ENCODE measurements at regions not wholly inside any gene's neighbourhood (a gene's known extent, or its start where the extent isn't known, plus 50 kb on each side); places are given as distances from the start of the nearest gene placed in this dataset.

DNA sequence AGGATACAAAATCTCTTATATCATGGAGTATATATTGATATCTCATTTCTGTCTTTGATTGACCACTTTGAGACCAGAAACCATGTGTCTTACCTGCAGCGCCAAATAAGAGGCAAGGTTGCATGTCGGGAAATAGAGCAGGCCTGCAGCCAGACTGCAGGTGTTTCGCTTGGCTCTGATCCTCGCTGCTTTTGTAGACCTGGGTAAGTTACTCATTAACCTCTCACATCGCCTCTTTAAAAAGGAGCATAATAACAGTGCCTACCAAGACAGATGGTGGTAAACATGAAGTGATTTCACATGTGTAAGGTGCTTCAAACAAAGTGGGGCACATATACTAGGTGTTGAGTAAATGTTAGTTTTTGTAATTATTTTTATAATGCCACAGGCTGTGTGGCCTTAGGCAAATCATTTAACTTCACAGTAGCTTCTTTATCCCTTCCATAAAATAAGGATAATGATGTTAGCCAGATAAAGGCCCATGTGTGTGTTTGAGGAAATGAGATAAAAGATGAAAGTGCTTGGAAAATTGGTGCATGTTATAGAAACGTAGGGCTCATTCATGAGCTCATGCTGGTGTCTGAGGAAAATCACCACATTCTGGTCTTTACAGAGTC is 248.8 kb upstream of the MAP3K7 start:
- H3K4me3 ChIP-seq (ENCODE audit: low read length), result no peak overlapping the region
- H3K27ac ChIP-seq (ENCODE audit: low read depth, low read length), result no peak overlapping the region
- H3K36me3 ChIP-seq (ENCODE audit: control insufficient read depth, insufficient read depth, low read length), result no peaks in the 10 kb centered on the region
- no peaks in the 10 kb centered on the region for H3K27me3 ChIP-seq (ENCODE audit: control insufficient read depth, insufficient read depth, low read length)
- no peak overlapping the region for H3K9ac ChIP-seq (ENCODE audit: low read length)
- no peaks in the 10 kb centered on the region for H3K4me1 ChIP-seq (ENCODE audit: control insufficient read depth, insufficient read depth, low read length)

GRCh38 chr6:90829311-90829710 is 242.4 kb upstream of the MAP3K7 start:
- Histone ChIP-seq H3K4me3 (ENCODE audit: low read length) (no peak overlapping the region), H3K27me3 (ENCODE audit: control insufficient read depth, insufficient read depth, low read length) (no peaks in the 10 kb centered on the region), H3K9ac (ENCODE audit: low read length) (no peak overlapping the region), H3K36me3 (ENCODE audit: control insufficient read depth, insufficient read depth, low read length) (no peaks in the 10 kb centered on the region), H3K27ac (ENCODE audit: low read depth, low read length) (no peak overlapping the region), H3K4me1 (ENCODE audit: control insufficient read depth, insufficient read depth, low read length) (no peaks in the 10 kb centered on the region)

- H3K4me1 ChIP-seq (ENCODE audit: control insufficient read depth, insufficient read depth, low read length), result no peaks in the 10 kb centered on the region
- no peaks in the 10 kb centered on the region for H3K36me3 ChIP-seq (ENCODE audit: control insufficient read depth, insufficient read depth, low read length)
- H3K27ac ChIP-seq (ENCODE audit: low read depth, low read length), result no peak overlapping the region
- no peak overlapping the region for H3K4me3 ChIP-seq (ENCODE audit: low read length)
- H3K9ac ChIP-seq (ENCODE audit: low read length), result no peak overlapping the region
- H3K27me3 ChIP-seq (ENCODE audit: control insufficient read depth, insufficient read depth, low read length), result no peaks in the 10 kb centered on the region
Observed at GRCh38 chr6:90820436-90820835, 233.6 kb upstream of the MAP3K7 start.

GRCh38 chr6:90819483-90819882 is 232.6 kb upstream of the MAP3K7 start:
- Histone ChIP-seq H3K9ac (ENCODE audit: low read length) (no peak overlapping the region), H3K27me3 (ENCODE audit: control insufficient read depth, insufficient read depth, low read length) (no peaks in the 10 kb centered on the region), H3K4me1 (ENCODE audit: control insufficient read depth, insufficient read depth, low read length) (no peaks in the 10 kb centered on the region), H3K27ac (ENCODE audit: low read depth, low read length) (no peak overlapping the region), H3K36me3 (ENCODE audit: control insufficient read depth, insufficient read depth, low read length) (no peaks in the 10 kb centered on the region), H3K4me3 (ENCODE audit: low read length) (no peak overlapping the region)

DNA sequence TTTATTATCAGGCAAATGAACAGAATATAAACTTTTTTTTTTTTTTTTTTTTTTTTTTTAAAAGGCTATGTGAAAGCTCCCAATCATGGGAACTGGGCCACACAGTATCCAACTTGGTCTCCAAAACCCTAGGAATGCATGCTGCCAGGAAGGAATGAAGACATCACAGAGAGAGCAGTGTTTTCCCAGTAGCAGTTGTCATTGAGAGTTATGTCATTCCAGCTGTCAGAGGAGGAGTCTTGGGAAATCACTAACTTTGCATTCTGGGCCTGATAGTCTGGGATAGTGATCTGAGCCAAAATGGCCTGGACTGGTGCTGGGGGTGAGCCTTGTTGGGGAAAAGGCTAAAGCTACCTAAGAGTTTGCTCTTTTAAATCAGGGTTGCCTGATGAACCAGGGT is 231.3 kb upstream of the MAP3K7 start:
- Histone ChIP-seq H3K27ac (ENCODE audit: low read depth, low read length) (no peak overlapping the region), H3K36me3 (ENCODE audit: control insufficient read depth, insufficient read depth, low read length) (no peaks in the 10 kb centered on the region), H3K9ac (ENCODE audit: low read length) (no peak overlapping the region), H3K27me3 (ENCODE audit: control insufficient read depth, insufficient read depth, low read length) (no peaks in the 10 kb centered on the region), H3K4me3 (ENCODE audit: low read length) (no peak overlapping the region), H3K4me1 (ENCODE audit: control insufficient read depth, insufficient read depth, low read length) (no peaks in the 10 kb centered on the region)

DNA sequence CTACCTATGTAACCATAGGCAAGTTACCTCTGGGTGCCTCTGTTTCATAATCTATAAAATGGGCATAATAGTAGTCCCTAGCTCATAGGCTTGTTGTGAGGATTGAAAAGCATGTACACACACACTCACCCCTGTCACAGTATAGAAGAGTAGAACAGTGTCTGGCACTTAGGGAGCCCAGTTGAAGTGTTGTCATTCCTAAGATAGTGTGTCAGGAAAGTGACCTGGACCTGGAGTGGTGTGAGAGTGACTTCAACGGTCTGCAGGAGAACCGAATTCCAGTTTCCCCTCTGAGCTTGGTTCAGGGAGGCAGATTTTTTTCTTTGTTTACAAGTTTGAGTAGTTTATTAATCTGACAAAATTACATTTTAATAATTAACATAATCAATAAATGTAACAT is 229.9 kb upstream of the MAP3K7 start:
- H3K36me3 ChIP-seq (ENCODE audit: control insufficient read depth, insufficient read depth, low read length), result no peaks in the 10 kb centered on the region

GRCh38 chr6:90811596-90812226 is 224.8 kb upstream of the MAP3K7 start:
- Histone ChIP-seq H3K9ac (ENCODE audit: low read length) (no peak overlapping the region), H3K4me3 (ENCODE audit: low read length) (no peak overlapping the region), H3K36me3 (ENCODE audit: control insufficient read depth, insufficient read depth, low read length) (no peaks in the 10 kb centered on the region), H3K27me3 (ENCODE audit: control insufficient read depth, insufficient read depth, low read length) (no peaks in the 10 kb centered on the region), H3K27ac (ENCODE audit: low read depth, low read length) (no peak overlapping the region), H3K4me1 (ENCODE audit: control insufficient read depth, insufficient read depth, low read length) (no peaks in the 10 kb centered on the region)

More for the DNA sequence above, 229.9 kb upstream of the MAP3K7 start:
- Histone ChIP-seq H3K4me1 (ENCODE audit: control insufficient read depth, insufficient read depth, low read length) (no peaks in the 10 kb centered on the region), H3K4me3 (ENCODE audit: low read length) (no peak overlapping the region), H3K27ac (ENCODE audit: low read depth, low read length) (no peak overlapping the region), H3K27me3 (ENCODE audit: control insufficient read depth, insufficient read depth, low read length) (no peaks in the 10 kb centered on the region), H3K9ac (ENCODE audit: low read length) (no peak overlapping the region)

DNA sequence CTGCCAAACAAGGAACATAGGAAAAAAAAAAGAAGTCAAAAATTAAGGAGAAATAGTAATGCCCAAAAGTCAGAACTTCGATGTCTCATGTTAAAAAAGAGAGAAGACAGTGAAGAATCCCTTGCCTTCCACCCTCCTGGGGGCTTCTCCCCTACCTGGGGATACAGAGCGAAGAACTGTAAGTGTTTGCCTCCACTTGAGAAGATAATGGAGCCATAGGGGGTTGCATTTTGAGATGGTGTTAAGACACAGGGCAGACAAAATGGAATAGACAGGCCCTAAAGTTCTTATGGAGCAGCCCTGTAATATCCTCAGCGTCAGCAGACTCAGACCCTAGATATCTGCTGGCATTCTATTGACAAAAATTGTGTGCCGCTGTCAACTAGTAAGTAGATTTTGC is 222.2 kb upstream of the MAP3K7 start:
- H3K36me3 ChIP-seq (ENCODE audit: control insufficient read depth, insufficient read depth, low read length), result no peaks in the 10 kb centered on the region
- no peaks in the 10 kb centered on the region for H3K4me1 ChIP-seq (ENCODE audit: control insufficient read depth, insufficient read depth, low read length)
- H3K27me3 ChIP-seq (ENCODE audit: control insufficient read depth, insufficient read depth, low read length), result no peaks in the 10 kb centered on the region
- no peak overlapping the region for H3K27ac ChIP-seq (ENCODE audit: low read depth, low read length)
- H3K4me3 ChIP-seq (ENCODE audit: low read length), result no peak overlapping the region
- H3K9ac ChIP-seq (ENCODE audit: low read length), result no peak overlapping the region

DNA sequence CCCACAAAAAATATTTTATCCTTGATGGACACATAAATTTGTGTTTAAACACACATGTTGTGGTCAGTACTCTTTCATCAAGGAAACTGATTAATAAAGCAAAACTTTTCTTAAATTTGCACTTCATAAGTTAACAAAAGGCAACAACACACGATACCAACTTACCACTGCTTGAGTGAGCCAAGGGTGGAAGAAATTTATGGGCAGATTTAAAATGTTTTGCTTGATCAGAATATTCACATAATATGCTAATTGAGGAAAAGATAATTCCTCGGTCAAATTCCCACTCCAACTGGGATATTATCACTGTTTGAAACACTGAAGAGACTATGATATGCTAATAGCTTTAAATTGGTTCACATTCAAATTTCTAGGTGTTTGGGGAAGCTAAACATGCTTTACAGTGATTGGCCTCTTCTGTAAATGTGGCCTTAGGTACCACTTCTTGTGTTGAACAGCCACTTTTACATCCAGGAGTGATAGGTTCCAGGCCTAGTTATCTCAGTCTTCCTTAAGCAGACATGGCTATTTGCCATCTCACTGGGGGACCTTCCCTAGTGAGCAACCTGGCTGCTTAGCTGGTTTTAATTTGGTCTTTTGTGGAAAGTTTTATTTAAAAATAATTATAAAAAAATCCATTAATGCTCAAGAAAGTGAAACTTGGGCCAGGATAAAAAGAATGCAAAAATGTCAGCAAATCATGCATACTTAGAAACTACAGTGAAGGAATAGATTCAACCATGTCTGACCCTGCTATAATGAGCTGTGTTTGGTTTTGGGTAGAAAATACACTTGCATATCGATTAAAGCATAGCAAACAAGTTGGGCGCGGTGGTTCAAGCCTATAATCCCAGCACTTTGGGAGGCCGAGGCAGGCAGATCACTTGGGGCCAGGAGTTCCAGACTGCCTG is 221.2 kb upstream of the MAP3K7 start:
- no peak overlapping the region for H3K27ac ChIP-seq (ENCODE audit: low read depth, low read length)
- H3K4me3 ChIP-seq (ENCODE audit: low read length), result no peak overlapping the region
- no peaks in the 10 kb centered on the region for H3K27me3 ChIP-seq (ENCODE audit: control insufficient read depth, insufficient read depth, low read length)

GRCh38 chr6:90805619-90806155 is 218.8 kb upstream of the MAP3K7 start:
- no peak overlapping the region for H3K9ac ChIP-seq (ENCODE audit: low read length)
- no peaks in the 10 kb centered on the region for H3K36me3 ChIP-seq (ENCODE audit: control insufficient read depth, insufficient read depth, low read length)
- H3K27ac ChIP-seq (ENCODE audit: low read depth, low read length), result no peak overlapping the region
- H3K4me3 ChIP-seq (ENCODE audit: low read length), result no peak overlapping the region
- H3K4me1 ChIP-seq (ENCODE audit: control insufficient read depth, insufficient read depth, low read length), result no peaks in the 10 kb centered on the region
- H3K27me3 ChIP-seq (ENCODE audit: control insufficient read depth, insufficient read depth, low read length), result no peaks in the 10 kb centered on the region

More for the DNA sequence above, 221.2 kb upstream of the MAP3K7 start:
- Histone ChIP-seq H3K9ac (ENCODE audit: low read length) (no peak overlapping the region), H3K4me1 (ENCODE audit: control insufficient read depth, insufficient read depth, low read length) (no peaks in the 10 kb centered on the region), H3K36me3 (ENCODE audit: control insufficient read depth, insufficient read depth, low read length) (no peaks in the 10 kb centered on the region)

- H3K27ac ChIP-seq (ENCODE audit: low read depth, low read length), result no peak overlapping the region
- H3K4me1 ChIP-seq (ENCODE audit: control insufficient read depth, insufficient read depth, low read length), result no peaks in the 10 kb centered on the region
- no peak overlapping the region for H3K4me3 ChIP-seq (ENCODE audit: low read length)
- no peak overlapping the region for H3K9ac ChIP-seq (ENCODE audit: low read length)
- no peaks in the 10 kb centered on the region for H3K36me3 ChIP-seq (ENCODE audit: control insufficient read depth, insufficient read depth, low read length)
- H3K27me3 ChIP-seq (ENCODE audit: control insufficient read depth, insufficient read depth, low read length), result no peaks in the 10 kb centered on the region
Observed at GRCh38 chr6:90803956-90804355, 217.1 kb upstream of the MAP3K7 start.

DNA sequence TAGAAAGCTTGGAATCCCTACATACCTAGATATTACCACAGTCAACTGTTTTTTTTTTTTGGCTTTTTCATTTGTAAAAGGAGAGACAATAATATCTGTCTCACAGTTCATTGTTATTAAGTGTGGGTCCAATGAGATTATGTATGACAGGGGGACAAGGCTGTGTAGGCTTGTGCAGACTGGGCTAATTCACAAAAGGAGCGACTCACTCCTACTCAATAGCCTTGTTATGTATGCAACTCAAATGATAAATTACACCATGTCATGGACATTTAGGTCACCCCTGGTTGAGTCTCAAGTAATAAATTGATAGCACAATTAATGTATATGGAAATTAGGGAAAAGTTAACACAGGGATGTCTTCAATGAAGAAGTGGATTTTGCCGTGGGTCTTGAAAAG is 208.2 kb upstream of the MAP3K7 start:
- Histone ChIP-seq H3K9ac (ENCODE audit: low read length) (no peak overlapping the region), H3K27ac (ENCODE audit: low read depth, low read length) (no peak overlapping the region), H3K4me1 (ENCODE audit: control insufficient read depth, insufficient read depth, low read length) (no peaks in the 10 kb centered on the region), H3K36me3 (ENCODE audit: control insufficient read depth, insufficient read depth, low read length) (no peaks in the 10 kb centered on the region), H3K27me3 (ENCODE audit: control insufficient read depth, insufficient read depth, low read length) (no peaks in the 10 kb centered on the region), H3K4me3 (ENCODE audit: low read length) (no peak overlapping the region)

Data from rectal smooth muscle tissue (tissue), 1 donor.